Urothelium cell line (cell line): ENCODE measurements at regions not wholly inside any gene's neighbourhood (a gene's known extent, or its start where the extent isn't known, plus 50 kb on each side); places are given as distances from the start of the nearest gene placed in this dataset.
"Not testable (repeated sequence)": the region's sequence is repeated elsewhere in the genome, so short reads cannot be mapped to it uniquely, and the experiment has no call there.

Experiments used
- DNase-seq: peaks from one replicate; pipeline ENCODE4 v3.0.0; 2011; ENCODE audit warnings: low spot score, mixed read lengths
- FAIRE-seq: peaks from 2 replicates; lab custom pipeline; 2011; peaks lifted over from hg19 to GRCh38; lab: Jason Lieb, UNC

DNA sequence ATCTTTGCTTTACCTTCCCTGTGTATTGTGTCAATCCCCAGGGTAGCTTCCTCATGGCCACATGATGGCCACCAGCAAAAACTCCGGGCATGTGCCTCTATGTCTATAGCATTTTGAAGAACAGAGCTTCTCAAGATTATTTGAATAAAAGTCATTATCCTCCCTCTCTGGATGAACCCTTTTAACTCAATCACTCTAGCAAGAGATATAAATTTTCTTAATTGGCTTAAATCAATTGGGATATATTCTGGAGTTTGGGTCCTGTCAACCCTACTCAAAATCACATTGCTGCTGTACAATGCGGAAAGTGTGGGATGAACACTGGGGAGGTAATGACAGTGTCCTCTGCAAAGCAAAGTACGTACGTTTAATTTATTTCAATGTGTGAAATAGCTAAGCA is 370.6 kb upstream of the LRRC3B start:
- FAIRE-seq = no peak

DNA sequence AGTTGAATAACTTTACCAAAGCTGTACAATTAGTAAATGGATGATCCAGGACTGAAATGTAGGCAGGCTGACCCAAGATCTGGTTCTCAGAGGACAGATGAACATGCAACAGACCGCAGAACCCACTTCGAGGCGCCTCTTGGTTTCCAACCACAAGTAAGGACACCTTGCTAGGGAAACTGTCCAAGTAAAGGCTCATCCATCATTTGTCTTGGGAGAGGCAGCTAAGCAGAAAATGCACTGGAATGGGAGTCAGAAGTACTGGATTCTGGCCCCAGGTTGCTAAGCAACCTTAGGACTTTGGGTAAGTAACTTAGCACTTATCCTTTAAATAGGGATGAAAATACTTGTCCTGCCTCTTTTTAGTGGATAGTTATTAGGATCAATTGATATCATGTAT is 366.3 kb upstream of the LRRC3B start:
- DNase-seq (no peak), FAIRE-seq (no peak)

More for the DNA sequence above, 370.6 kb upstream of the LRRC3B start:
- DNase-seq = no peak

DNA sequence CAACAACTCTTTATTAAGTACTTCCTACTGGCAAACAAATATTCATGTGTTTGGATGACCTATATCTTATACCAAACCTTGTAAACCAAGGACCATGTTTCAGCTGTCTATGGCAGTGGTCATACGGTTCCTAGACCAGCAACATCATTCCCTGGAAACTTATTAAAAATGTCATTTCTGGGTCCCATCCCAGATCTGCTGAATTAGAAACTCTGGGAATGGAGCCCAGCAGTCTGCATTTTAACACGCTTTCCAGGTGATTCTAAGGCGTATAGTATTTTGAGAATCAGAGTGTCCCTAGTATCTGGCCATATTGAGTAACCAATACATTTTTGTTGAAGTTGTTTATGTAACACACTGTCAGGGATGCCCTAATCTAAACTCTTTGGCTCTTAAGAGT is 363.4 kb upstream of the LRRC3B start:
- FAIRE-seq (no peak), DNase-seq (no peak)

DNA sequence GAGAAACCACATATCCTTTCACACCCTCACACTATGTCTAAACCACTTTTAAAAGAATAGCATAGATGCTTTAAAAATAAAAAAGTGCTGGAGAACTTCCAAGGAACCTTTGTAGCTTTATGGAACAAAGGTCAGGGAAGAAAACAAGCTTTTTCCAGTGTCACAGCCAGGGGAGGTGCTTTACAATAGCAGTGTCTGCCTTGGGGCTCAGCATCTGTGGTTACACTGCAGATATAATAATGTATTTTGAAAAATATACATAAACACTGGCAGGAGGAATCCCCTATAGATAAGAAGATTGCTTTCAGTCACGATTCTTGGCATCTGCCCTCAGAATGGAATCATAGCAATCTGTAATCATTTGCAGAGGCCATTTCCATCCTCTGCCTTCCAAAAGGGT is 362.4 kb upstream of the LRRC3B start:
- FAIRE-seq = no peak
- DNase-seq = no peak

DNA sequence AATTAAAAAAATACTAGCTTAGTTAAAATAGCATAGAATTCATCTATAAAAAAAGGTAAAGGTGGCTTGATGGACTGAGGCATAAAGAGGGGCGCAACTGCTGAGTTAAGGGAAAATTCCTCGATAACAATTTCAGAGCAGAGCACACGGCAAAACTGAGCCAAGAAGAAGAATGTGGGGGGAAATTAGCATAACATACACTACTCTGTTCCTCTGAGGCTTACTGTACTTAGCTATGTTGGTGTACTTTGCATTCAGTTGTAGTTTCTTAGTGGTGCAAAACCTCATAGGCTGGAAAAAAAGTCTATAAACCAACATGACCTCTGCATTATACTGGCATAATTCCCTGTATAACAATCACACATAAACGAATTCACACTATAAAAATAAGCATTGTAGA is 357.9 kb upstream of the LRRC3B start:
- no peak for FAIRE-seq
- no peak for DNase-seq

DNA sequence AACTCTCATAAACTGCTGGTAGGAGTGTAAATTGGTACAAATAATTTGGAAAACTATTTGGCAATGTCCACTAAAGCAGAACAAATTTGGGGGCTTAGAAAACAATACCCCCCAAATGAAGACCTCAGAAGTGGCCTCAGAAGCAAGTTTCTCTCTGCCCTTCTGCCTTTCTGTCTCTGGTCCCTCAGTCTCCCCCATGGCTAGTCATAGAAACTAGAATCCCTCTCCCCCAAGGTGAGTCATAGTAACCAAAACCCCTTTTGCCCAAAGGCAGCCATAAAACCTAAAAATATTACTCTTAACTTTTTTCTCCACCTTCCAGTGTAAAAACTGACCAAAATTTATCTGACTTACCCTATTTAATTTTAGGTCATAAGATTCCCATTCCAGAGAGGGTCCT is 350.7 kb upstream of the LRRC3B start:
- DNase-seq (no peak), FAIRE-seq (no peak)

DNA sequence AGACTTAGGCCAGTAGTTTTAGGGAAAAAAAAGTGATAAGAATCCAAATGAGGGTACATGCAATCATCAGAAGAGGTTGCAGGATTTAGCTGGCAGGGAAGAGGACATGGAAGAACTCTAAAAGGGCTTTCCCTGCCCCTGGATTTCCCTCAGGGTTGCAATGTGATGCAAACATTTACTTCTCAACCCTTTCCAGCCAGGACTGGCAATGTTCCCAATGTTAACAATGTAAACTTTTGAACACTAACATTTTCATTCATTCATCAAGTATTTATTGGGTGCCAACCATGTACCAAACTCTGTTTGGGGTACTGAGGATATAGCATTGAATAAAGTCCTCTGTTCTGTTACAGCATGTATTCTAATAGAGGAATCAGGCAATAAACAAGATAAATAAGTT is 349.4 kb upstream of the LRRC3B start:
- FAIRE-seq (no peak), DNase-seq (no peak)

DNA sequence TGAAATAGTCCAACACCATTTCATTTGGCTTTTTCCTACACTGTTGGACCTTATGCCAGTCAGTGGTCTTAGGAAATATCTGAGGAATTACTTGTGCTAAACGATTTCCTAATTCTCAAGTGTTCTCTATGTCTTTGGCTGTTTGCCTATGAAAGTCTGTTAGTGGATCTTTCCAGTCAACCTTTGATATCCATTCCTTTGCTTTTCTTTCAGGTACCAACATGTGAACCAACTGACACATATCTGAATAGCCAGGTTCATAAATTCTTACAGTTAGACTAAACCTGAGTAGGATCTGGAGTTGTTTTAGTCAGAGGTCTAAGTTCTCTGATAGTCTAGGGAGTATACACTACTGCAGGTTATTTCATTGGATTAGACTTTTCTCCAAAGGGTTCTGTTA is 343.5 kb upstream of the LRRC3B start:
- no peak for DNase-seq
- FAIRE-seq = no peak

DNA sequence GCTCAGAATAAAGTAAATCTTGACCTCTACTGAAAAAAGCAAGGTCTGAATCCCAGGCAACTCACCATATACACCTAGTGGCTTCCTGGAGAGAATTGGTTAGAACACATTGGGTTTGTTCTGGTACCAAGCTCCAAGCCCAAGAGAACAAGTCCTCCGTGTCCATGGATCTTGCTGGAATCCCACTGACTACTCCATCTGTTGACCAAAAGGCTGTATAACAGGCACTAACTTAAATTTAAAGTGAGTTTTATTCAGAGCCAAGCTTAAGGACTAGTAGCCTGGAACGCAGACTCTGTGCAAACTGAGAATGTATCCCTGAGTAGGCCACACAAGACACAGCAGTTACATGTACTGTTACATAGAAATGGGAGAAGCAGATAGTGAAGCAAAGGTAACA is 342.1 kb upstream of the LRRC3B start:
- DNase-seq (no peak), FAIRE-seq (no peak)

DNA sequence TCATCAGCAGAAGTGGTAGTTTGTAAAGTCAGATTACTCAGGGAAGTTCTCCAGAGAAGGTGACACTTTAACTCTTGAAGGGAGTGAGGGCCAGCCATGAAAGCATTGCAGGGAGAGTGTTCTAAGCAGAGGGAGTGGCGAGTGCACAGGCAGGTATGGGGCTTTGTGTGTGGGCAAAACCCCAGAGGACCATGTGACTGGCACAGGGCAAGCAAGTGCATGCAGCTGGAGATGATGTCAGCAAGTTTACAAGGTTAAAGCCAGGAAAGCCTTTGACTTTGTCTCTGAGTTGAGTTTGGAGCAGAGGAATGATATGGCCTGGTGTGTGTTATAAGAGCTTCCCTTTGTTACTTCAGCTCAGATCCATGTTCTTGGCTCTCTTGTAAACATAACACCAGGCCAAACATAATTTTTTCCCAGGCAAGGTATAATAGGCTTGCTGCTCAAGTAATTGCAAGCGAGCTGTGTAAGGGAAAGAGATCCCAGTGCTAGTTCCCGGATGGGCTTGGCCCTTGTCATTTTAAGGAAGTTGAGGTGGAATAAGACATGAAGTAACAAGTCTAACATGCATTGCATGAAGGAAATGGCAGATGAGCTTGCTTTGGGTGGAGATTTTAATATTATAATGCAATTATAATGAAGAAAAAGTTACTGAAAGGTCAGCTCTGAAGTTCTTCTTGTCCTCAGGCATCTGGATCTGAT is 341.1 kb upstream of the LRRC3B start:
- DNase-seq (no peak), FAIRE-seq (no peak)

DNA sequence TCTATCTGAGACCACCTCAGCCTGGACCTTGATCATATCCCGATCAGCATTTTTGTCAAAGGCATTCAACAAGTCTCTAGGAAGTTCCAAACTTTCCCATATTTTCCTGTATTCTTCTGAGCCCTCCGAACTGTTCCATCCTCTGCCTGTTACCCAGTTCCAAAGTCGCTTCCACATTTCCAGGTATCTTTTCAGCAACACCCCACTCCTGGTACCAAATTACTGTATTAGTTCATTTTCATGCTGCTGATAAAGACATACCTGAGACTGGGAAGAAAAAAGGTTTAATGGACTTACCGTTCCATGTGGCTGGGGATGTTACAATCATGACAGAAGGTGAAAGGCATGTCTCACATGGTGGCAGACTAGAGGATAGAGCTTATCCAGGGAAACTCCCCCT is 338.1 kb upstream of the LRRC3B start:
- not testable (repeated sequence) for FAIRE-seq, DNase-seq

DNA sequence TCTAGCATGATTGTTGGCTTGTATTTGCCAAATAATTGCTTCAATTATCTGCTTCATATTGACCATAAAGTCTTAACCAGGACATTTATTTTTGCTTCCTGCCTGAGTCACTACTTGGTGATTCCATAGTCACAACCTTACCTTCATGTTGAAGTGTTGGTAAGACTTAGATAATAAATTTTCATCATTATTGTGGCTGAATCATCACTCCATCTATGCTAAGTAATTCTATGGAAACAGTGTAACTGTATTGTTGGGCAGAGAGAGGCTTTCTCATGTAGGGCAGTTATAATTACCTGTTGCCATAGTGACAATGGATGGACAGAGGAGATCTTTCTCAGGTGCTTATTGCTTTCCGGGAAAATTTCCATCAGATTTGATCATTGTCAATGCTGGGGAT is 330.7 kb upstream of the LRRC3B start:
- DNase-seq = no peak
- no peak for FAIRE-seq

DNA sequence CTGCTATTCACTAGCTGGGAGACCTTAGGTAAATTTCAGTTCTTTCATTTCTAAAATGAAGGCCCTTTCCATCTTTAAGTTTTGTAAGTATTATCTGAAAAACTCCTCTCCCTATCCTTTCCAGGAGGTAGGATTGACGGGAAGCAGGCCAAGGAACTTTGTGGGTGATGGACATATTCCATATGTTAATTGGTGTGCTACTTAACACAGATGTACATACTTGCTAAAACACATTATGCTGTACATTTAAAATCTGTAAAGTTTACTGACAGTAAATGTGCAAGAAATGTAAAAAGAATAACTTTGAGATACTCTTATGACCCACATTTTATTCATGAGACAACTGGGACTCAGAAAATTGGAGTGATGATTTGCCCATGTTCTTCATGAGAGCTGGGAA is 329.8 kb upstream of the LRRC3B start:
- DNase-seq = no peak
- FAIRE-seq = no peak

DNA sequence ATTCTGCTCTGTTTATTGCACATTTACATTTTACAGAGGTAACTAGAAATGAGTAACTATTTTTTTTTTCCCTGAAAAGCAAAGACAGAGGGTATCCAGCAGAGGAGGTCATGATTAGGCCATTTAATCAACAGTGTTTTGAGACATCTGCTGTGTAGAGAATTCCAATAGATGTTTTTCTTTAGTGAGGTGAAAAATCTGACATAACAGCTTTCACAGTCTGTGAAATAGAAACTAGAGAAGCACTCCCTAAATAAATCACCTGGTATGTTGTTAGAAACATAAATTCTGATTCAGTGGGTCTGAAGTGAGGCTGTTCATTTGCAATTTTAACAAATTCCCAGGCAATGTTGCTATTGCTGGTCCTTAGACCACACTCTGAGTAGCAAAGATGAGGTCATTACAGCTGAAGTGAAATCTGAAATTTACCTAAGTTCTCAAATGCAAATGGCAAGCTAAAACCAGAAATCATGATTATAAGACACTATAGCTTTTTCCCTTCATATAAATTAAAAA is 329.2 kb upstream of the LRRC3B start:
- DNase-seq (no peak), FAIRE-seq (no peak)

DNA sequence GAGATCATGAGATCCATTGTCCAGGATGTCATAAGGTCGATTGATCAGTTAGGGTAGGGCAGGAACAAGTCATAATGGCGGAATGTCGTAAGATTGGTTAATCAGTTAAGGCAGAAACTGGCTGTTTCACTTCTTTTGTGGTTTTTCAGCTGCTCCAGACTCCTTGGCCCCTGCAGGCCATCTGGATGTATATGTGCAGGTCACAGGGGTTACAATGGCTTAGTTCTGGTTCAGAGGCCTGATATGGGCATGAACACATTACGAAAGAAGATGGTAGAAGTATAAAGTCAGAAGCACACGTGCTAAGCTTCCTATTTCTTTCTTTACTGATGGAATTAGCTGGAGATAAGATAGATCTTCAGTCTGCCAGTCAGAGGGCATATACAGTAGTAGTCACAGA is 315.4 kb upstream of the LRRC3B start:
- FAIRE-seq = no peak
- DNase-seq = no peak

DNA sequence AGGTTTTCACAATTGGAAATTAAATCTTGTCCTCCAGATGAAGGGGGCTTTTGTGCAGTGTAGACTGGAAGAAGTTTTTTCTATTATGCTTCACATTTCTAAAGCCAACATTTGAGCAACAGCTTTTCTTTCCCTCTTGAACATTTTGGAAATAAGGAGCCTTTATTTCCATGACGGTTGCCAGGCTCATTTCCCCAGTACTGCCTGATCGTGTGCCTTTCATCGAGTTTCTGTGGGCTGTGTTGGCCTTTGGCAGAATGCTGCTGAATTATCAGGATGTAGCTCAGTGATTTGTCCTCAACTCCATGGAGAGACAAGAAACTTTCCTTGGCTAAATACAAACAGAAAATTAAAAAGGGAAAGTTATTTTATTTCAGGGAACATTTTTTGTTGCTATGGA is 314.8 kb upstream of the LRRC3B start:
- DNase-seq (no peak), FAIRE-seq (no peak)

DNA sequence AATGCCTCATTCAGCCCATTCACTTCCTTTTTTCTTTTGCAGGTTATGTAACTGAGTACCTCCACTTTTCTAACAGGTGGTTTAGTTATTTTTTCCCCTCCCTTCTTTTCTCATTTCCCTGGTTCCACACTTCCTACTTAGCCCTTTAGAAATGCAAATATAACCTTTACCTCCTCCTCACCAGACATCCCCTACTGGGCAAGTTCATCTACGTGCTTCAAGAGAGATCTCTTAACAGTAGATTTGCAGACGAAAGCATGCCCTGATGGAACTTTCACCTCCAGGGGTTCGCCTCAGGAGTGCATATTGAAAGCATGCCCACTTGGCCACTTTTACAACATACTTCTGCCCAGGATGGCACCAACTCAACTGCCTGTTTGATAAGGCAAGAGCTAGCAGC is 314.1 kb upstream of the LRRC3B start:
- DNase-seq = no peak
- FAIRE-seq = peak; percentile 71

DNA sequence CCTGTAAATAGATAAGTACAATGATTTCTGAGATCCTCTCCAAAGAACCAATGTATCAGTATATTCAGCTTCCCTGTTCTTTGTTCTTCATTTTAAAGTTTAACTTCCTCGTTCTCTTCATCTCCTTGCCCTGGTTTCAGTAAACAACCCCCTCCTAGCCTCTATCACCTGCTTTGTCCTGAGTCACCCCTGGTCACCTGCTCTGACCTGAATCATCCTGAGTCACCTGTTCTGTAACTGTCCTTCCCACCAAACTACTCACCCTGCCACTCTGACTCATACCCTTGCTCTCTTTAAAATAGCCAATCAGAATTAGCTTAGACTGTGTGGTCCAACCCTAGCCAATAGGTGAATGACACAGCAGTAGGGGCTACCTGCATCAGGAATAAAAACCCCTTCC is 313.0 kb upstream of the LRRC3B start:
- not testable (repeated sequence) for FAIRE-seq, DNase-seq

DNA sequence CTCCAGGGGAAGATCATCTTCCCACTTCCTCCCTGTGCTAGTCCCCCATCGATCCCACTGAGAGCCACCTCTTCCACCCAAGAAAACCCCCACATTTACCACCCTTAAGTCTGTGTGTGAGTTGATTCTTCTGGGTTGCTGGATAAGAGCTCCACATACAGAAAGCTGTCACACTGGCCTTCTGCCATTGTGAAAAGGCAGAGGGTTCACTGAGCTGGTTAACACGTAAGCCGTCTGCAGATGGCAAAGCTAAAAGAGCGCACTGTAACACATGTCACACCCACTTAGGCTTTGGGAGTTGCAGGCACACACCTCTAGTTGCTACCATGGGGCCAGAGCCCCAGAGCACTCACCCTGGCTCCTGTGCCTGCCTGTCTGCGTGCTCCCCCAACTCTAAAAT is 309.8 kb upstream of the LRRC3B start:
- DNase-seq = no peak
- no peak for FAIRE-seq

DNA sequence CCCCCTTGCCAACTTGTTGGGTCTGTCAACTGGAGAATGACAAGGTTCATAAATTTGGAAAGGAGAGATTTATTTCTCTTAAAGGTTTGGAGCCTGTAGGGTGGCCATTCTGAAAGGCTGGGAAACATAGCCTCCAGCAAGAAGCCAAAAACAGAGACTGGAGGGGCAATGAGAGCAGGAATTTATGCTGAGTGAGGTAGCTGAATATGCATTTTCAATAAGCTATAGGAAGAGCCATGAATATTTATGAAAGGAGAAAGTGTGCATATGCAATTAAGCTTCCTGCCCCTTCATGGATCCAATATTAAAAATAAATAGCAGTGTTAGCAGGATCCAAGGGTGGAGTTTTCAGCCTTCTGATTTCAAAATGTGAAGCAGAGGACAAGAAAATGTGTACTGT is 306.1 kb upstream of the LRRC3B start:
- FAIRE-seq = no peak
- DNase-seq = no peak

DNA sequence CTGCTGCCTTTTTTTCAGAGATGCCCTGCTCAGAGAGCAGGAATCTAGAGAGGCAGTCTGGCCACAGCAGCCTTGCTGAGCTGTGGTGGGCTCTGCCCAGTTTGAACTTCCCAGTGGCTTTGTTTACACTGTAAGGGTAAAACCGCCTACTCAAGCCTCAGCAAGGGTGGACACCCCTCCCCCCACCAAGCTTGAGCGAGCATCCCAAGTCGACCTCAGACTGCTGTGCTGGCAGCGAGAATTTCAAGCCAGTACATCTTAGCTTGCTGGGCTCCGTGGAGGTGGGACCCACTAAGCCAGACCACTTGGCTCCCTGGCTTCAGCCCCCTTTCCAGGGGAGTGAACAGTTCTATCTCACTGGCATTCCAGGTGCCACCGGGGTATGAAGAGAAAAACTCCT is 298.8 kb upstream of the LRRC3B start:
- DNase-seq, FAIRE-seq: not testable (repeated sequence)

DNA sequence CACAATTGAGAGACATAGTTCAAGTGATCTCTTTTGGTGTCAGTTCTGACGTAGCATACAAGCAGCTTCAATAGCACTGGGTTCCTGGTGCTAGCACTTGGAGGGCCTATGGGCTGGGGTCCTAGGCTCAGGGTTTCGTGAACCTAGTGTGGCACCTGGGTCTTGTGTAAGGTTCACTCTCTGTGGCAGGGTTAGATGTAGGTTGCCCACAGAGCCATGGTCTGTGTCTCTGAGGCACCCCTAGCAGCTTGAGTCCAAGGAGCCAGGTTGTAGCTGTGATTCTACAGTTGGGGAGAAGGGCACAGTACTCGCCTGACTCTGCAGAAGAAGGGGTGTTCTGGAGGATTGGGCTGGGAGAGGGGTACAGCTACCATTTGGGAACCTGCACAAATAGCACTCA is 282.6 kb upstream of the LRRC3B start:
- FAIRE-seq = no peak
- no peak for DNase-seq

DNA sequence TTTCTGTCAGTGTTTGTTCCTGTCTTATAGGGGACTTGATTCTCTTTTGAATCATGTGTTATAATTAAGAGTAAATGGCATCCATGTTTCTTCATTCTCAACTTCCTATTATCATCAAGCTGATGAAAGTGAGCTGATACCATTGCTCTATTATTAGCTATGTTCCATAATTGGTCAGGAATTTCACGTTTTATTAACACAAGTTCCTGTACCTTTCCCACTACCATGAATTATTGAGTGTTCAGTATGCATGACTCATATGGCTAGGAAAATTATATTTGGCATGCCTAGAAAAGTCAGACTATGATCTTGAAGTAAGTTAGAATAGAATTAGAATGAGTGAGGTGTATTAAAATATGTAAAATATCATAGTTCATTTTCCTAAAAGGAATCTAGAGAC is 278.9 kb upstream of the LRRC3B start:
- FAIRE-seq = no peak
- DNase-seq = no peak
